SW480 (cell line): ENCODE measurements at regions not wholly inside any gene's neighbourhood (a gene's known extent, or its start where the extent isn't known, plus 50 kb on each side); places are given as distances from the start of the nearest gene placed in this dataset.
A peak's percentile ranks its signal among the peaks of the same experiment; 100 is the strongest.
"Not testable (repeated sequence)": the region's sequence is repeated elsewhere in the genome, so short reads cannot be mapped to it uniquely, and the experiment has no call there.

ENCODE experiments used
- DNase-seq: peaks from one replicate; pipeline ENCODE4 v3.0.0-alpha.2; 2016; ENCODE audit warnings: low spot score

GRCh38 chr5:100232736-100233135, 302.4 kb upstream of the FAM174A start:
- no peak for DNase-seq

- DNase-seq = no peak
Observed at GRCh38 chr5:100188778-100189177, 346.4 kb upstream of the FAM174A start.

GRCh38 chr5:100188339-100188738, 346.8 kb upstream of the FAM174A start:
- DNase-seq = no peak

- no peak for DNase-seq
Observed at GRCh38 chr5:100186181-100186580, 349.0 kb upstream of the FAM174A start.

GRCh38 chr5:100182402-100182801, 352.8 kb upstream of the FAM174A start:
- no peak for DNase-seq

GRCh38 chr5:100175346-100175745, 359.8 kb upstream of the FAM174A start:
- DNase-seq = no peak

GRCh38 chr5:100165309-100165708, 369.9 kb upstream of the FAM174A start:
- no peak for DNase-seq

- no peak for DNase-seq
Observed at GRCh38 chr5:100161868-100162267, 373.3 kb upstream of the FAM174A start.

GRCh38 chr5:100157066-100157465, 378.1 kb upstream of the FAM174A start:
- DNase-seq = no peak

GRCh38 chr5:100148239-100148638, 386.9 kb upstream of the FAM174A start:
- no peak for DNase-seq

GRCh38 chr5:100142607-100143006, 392.6 kb upstream of the FAM174A start:
- no peak for DNase-seq

GRCh38 chr5:100131161-100131560, 404.0 kb upstream of the FAM174A start:
- peak; percentile 3 for DNase-seq

- DNase-seq = no peak
Observed at GRCh38 chr5:100130307-100130706, 404.9 kb upstream of the FAM174A start.

- DNase-seq = no peak
Observed at GRCh38 chr5:100119903-100120302, 415.3 kb upstream of the FAM174A start.

- DNase-seq = no peak
Observed at GRCh38 chr5:100110497-100110896, 424.7 kb upstream of the FAM174A start.

GRCh38 chr5:100108883-100109282, 426.3 kb upstream of the FAM174A start:
- DNase-seq = no peak

- DNase-seq = not testable (repeated sequence)
Observed at GRCh38 chr5:100103592-100104119, 431.5 kb upstream of the FAM174A start.

- DNase-seq = not testable (repeated sequence)
Observed at GRCh38 chr5:100101466-100101865, 433.7 kb upstream of the FAM174A start.

- not testable (repeated sequence) for DNase-seq
Observed at GRCh38 chr5:100096328-100096727, 438.8 kb upstream of the FAM174A start.

GRCh38 chr5:100080703-100081102, 454.5 kb upstream of the FAM174A start:
- not testable (repeated sequence) for DNase-seq

GRCh38 chr5:100079163-100079562, 456.0 kb upstream of the FAM174A start:
- not testable (repeated sequence) for DNase-seq

GRCh38 chr5:100066020-100066419, 469.2 kb upstream of the FAM174A start:
- not testable (repeated sequence) for DNase-seq

- no peak for DNase-seq
Observed at GRCh38 chr5:100043475-100043874, 491.7 kb upstream of the FAM174A start.

GRCh38 chr5:100026606-100027005, 508.6 kb upstream of the FAM174A start:
- no peak for DNase-seq

- no peak for DNase-seq
Observed at GRCh38 chr5:100023536-100023935, 511.6 kb upstream of the FAM174A start.
